GM19438 (cell line): ENCODE measurements at regions not wholly inside any gene's neighbourhood (a gene's known extent, or its start where the extent isn't known, plus 50 kb on each side); places are given as distances from the start of the nearest gene placed in this dataset.

ENCODE experiments used
- ATAC-seq: cut with Tn5 transposase; IDR thresholded peaks from one replicate; pipeline ENCODE4 v1.9.1; 2021; ENCODE audit warnings: low read depth; ENCODE audit not compliant: unreplicated experiment

DNA sequence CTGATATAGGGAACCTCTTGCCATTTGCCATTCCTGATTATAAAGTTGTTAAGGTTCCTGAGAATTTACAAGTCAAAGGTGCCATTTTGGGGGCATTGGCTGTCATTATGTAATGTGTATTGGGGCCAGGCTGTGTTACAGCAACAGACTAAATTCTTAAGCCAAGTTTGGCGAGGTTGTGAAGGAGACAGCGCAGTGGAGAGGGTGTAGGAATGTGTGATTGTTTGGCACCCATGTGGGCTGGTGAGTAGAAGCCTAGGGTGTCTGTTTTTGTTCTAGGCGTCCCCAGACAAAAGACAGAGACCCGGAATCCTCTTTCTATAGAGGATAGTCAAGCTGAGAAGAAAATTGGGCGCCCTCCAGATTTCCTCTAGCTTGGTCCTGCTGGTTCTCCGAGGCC lies 2535.3 kb downstream of the PCDH7 start:
- no peak for ATAC-seq

DNA sequence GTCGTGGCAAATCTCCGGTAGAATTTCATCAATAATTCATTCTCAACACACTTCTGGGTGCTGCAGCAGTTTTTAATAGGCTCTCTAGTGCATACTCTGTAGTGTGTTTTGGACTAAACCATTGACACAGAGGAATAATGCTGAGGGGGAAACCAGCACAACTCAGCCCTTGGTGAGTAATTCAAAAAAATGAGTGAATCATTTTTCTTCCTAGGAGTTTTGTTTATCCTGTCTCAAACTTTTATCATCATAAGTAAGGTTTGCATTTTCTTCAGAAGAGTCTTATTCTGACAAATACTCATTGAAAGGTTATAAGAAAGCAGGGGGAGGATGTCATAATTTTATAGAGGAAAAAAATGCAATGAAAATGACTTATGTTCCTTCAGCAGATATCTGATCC lies 2542.7 kb downstream of the PCDH7 start:
- ATAC-seq, result no peak

GRCh38 chr4:33268776-33269175 lies 2548.6 kb downstream of the PCDH7 start:
- no peak for ATAC-seq

DNA sequence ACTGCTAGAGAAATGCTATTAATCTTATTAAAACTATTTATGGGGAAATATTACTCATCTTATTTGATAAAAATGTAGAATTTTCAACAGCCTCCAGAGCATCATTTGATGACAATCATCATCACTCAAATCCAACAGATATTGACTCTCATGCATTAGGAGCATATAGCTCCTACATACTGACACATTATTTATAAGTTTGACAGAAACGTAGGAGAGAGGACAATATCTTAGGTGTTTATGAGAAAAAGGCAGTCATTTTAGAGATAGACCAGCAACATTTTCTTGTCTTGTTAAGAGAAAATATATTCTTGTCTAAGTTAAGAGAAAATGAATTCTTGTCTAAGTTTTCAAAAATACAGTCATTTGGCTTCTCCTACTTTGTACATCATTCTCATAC lies 2550.2 kb downstream of the PCDH7 start:
- no peak for ATAC-seq

DNA sequence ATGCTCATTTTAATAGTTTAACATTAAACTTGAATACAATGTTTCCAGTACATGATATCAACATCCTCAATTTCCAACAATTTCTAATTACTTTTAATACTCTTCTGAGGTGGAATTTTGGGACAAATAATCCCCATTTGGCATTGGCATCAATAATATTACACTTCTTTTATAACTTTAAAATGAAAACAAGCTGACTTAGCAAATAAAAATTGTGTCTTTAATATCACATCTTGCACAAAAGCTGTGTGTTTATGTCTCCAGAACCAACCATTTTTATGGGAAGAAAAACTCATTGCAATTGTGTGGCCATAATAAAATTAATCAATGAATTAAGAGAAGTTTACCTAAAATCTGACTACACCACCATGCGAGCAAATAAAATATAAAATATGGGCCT lies 2552.6 kb downstream of the PCDH7 start:
- ATAC-seq, result no peak

GRCh38 chr4:33283818-33284217 lies 2563.6 kb downstream of the PCDH7 start:
- ATAC-seq, result no peak

DNA sequence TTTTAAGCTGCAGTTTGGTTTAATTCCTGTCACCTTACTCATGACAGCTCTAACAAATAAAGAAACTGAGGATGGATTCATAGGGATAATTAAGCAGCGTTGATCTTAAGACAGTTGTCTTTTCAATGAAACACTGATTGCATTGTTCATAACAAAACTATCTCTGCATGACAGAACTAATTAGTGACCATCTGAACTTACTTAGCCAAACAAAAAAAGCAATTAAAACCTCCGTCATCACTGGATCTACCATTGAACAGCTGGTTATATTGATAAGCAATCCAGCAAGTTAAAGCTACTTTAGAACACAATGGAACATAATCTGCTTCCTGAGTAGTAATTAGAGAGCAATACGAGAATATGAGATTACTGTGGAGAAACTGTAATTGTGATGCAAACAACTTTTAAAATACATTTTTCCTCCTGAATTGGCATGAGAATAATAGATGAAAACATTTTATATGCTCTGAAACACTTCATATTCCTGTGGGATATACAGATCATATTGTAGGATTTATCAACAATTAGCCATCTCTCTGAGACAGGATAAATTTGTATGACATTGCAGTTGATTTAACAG lies 2576.8 kb downstream of the PCDH7 start:
- ATAC-seq, result no peak

DNA sequence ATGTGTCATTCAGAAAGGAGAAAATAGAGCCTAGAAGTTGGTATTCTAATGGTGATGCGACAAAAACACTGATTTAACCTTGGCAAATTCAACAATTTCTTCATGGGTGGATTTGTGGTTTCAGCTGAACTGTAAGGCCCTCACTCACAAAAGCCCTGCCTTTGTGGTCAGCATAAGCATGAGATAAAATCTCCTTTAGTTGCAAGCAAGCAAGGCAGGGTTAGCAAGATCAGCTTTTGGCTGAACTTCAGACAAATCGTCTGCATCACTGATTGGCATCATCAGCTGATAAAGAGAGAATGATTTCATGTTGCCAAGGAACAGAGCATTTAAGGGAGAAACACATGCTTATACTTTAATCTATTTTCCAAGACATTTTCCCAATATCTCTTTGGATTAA lies 2582.2 kb downstream of the PCDH7 start:
- no peak for ATAC-seq

DNA sequence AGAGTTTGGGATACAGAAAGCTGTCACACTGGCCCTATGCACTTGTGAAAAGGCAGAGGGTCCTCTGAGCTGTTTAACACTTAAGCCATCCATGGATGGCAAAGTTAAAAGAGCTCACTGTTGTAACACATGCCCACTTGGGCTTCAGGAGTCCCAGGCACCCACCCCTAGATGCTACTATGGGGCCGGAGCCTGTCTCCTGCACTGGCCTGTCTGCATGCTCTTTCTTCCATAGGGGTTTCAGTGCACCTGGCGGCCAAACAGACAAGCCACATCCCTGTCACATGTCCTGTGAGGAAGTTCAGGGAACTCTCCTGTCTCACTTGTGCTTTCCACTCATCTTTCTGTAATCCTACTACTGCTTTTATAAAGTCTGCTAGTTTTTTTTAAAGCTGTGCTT lies 2586.0 kb downstream of the PCDH7 start:
- no peak for ATAC-seq

- ATAC-seq, result no peak
Measured at GRCh38 chr4:33316033-33316432, 2595.9 kb downstream of the PCDH7 start.

DNA sequence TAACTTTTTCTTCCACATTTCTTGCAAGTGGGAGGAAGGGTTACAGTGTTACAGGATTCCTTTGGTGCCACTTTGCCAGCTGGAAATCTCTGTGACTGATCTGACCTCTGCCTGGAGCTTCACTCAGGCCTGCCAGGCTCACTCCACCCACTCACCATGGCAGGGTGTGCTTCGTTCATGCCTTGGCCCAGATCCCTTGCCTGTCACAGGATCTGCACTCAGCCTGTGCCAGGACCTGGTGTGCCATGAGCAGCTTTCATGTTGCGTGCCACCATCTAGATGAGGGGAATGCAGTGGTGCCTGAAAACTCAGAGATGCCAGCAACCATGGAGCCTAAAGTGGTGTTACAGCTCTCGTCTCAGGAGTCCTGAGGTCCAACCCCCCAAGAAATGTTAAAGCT lies 2596.4 kb downstream of the PCDH7 start:
- ATAC-seq, result no peak

- no peak for ATAC-seq
Measured at GRCh38 chr4:33323393-33323792, 2603.2 kb downstream of the PCDH7 start.

DNA sequence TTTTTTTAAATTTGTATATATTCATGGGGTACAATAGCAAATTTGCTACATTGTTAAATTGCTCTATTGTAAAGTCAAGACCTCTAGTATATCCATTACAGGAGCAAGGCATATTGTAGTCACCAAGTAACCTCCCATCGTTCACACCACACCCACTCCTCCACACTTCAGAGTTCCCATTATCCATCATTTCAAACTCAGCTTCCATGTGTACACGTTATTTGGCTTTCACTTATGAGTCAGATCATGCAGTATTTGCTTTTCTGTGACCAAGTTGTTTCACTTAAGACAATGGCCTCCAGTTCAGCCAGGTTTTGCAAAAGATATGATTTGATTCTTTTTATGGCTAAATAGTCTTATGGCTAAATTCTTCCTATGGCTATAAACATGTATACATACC lies 2614.2 kb downstream of the PCDH7 start:
- ATAC-seq, result no peak

- ATAC-seq, result no peak
Measured at GRCh38 chr4:33339762-33340161, 2619.6 kb downstream of the PCDH7 start.

DNA sequence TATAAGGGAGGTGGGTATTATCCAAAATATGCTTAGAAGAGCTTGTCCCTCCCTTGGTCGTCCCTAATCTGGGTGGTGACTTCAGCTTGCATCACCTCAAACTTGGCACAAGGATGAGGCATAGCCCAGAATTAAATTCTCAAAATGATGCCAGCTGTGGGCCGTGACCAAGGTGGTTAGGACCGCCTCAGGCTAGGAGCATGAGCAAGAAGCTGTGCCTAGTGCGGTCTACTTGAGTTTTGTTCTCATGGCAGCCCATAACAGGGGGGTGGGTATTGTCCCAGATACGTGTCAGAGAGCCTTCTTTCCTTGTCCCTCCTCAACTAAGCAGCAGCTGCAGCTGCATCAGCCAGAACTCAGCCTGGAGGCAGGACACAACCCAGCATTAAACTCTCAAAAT lies 2620.0 kb downstream of the PCDH7 start:
- ATAC-seq, result no peak

DNA sequence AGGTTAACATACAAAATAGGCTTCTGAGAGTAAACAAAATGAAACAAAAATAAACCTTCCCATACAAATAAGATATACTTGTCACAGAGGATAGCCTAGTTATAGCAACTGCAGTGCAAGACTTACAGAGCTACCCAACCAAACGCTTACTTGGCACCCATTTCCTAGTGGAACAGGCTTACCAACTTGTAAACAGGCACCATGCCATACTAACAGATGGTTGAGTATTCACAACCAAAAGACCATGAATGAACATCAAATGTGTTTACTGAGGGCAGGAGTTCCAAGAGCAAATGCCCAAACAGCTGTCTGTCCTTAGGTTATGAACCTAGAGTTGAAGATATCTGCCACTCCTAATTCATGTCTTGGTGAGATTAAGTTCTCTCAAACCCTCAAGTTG lies 2629.2 kb downstream of the PCDH7 start:
- ATAC-seq, result no peak

GRCh38 chr4:33357121-33357520 lies 2637.0 kb downstream of the PCDH7 start:
- no peak for ATAC-seq

GRCh38 chr4:33369446-33369845 lies 2649.3 kb downstream of the PCDH7 start:
- ATAC-seq, result no peak

GRCh38 chr4:33381816-33382215 lies 2661.6 kb downstream of the PCDH7 start:
- ATAC-seq, result no peak

DNA sequence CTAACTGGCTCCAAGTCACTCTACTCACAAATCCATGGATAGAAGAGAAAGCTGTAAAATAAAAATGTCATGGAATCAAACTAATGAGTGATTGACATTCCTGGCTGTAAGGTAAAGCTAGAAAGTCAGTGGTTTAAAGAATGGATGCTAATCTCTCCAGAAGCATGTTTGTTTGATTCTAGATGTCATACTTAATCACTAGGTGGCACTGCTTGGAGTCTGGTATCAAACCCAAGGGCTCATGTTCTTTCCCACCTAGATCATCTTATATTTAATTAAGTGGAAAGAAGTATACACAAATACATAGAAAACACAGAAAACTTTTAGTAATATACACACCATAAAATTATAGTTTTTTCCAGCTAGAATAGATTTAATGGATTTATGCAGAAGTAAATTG lies 2666.6 kb downstream of the PCDH7 start:
- no peak for ATAC-seq

DNA sequence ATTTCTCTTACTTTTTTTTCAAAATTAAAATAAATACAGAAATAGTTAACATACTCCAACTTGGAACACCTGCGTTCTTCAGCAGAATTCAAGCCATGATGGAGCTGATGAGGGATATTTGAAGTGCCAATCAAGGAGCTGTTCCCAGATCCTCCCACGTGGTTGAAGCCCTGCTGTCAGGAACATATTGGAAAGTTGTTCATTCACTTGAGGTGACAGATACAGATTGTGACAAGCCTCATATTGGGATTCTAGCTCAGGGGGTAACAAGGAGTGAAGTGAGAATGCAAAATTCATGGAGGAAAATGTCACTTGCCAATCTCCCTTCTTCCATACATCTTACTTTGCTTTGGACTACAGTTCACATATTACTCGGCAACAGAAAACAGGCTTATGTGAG lies 2670.8 kb downstream of the PCDH7 start:
- no peak for ATAC-seq

DNA sequence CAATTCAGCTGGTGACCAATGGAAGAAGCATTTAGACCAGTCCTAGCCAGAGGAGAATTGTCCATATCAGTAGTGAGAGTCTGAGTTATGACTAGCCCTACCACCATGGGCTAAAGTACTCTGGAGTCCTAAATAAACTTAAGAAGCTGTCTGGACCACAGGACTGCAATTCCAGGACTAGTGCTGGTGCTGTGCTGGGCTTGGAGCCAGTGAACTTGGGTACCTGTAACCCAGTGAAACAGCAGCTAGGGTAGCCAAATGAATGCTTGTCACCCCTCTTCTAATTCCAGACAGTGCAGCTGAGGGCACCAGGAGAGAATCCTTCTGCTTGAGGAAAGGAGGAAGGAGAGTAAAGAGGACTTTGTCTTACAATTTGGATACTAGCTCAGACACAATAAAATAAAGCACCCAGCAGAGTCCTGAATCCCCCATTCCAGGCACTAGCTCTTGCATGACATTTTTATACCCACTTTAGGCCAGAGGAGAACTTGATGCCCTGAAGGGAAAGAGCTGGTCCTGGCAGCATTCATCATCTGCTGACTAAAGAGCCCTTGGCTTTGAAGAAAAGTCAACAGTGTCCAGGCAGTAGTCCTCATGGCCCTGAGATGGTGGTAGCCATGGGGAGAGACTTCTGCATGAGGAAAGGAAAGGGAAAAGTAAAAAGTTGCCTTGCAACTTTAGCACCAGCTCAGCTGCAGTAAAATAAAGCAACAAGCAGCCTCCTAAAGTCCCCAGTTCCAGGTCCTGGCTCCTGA lies 2675.7 kb downstream of the PCDH7 start:
- no peak for ATAC-seq

DNA sequence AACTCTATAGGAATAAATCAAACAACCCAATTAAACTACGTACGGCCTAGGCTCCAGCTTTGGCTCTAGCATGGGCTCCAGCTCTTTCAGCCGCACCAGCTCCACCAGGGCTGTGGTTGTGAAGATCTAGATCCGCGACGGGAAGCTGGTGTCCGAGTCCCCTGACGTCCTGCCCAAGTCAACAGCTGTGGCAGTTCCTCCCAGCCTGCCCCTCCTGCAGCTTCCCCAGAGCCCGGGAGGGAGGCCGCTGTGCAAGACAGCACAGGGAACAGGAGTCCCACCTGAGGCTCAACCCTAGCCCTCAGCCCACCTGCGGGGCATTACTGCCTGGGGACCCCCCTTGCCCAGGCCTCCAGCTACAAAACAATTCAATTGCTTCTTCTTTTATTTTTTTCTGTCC lies 2680.3 kb downstream of the PCDH7 start:
- no peak for ATAC-seq
